HG03159 (cell line): ENCODE measurements at regions not wholly inside any gene's neighbourhood (a gene's known extent, or its start where the extent isn't known, plus 50 kb on each side); places are given as distances from the start of the nearest gene placed in this dataset.

Source experiments
- ATAC-seq: cut with Tn5 transposase; IDR thresholded peaks from one replicate; pipeline ENCODE4 v1.9.1; 2021; ENCODE audit warnings: mild to moderate bottlenecking, moderate library complexity; ENCODE audit not compliant: unreplicated experiment

DNA sequence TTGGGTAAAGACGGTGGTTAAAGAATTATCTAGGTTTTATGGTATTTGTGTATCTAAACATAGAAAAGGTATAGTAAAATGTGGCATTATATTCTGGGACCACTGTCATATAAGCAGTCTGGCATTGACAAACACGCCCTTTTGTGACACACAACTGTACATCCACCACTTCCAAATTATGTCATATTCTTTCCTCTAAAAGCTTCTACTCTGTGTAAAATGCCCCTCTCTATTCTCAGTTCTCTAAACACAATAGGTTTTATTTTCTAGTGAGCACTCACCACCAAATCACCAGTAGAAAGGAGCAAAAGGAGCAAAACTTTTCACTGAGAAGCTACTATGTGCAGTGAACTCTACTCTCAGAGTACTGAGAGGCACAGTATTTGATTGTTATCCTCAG is 88.1 kb upstream of the PIEZO2 start:
- no peak for ATAC-seq

DNA sequence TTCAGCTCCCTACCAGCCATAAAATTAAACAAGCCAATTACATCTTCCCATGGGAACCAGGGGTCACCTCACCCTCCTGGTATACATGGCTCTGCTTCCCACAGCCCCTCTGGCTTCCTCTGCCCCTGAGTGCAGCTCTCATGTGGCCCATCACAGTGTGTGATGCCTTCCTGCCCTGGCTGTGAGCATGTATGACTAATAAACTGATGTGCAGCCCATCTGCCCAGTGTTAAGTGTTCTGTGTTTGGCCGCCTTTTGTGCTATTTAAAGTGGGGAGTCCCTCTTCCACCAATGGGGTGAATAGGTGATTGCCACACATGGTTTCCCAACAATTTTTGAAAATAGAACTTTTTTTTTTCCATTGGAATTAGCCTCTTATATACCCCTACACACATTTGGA is 87.7 kb upstream of the PIEZO2 start:
- no peak for ATAC-seq

DNA sequence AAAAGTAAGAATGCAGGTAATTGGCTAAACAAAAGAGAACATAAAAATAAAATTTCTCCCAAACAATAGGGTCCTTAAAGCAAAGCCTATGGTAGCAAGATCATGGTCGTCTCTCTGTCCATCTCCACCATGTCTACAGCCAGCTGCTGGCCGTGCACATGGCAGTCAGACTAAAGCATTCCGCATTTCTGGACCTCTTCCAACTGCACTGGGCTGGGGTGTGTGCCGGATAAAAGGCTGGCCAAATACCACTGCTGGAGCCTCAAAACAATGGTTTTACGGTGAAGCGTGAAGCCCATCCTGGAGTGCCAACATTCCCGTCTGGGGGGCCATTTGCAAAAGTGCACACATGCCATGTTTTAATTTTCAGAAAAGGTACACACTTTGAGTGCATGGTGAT is 74.8 kb upstream of the PIEZO2 start:
- ATAC-seq: no peak

DNA sequence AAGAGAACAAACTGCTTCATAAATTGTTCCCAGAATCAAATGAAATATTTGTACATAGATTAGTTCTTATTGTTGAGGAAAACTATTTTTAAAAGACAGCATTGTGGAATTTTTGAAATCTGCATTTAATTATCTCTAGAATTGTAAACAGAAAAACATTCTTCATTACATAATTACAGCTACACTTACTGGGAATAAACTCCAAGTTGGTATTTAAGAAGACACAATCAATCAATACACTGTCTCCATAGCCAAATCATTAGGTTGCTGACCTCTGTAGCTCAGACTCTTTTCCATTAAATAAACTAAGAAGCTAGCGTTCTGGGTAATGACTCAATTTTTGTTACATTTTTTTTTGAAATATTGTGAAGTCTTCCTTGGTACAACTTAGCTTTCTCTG is 70.2 kb upstream of the PIEZO2 start:
- no peak for ATAC-seq

DNA sequence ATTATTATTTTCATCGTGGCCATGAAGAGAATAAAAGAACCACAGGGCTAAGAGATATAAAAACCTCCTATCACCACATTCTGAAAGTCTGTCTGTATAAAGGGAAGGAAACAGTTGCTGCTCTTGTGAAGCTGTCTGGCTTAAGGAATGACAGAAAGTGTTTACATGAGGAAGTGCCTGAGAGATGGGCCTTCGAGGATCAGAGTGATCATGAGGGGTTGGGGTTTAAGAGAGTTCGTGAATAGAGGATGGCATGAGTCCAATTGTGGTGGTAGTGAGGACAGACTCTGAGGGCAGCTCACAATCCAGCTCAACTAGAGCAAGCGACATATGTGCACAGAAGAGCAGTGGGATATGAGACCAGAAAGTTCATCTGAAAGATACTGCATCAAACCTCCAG is 65.8 kb upstream of the PIEZO2 start:
- no peak for ATAC-seq

DNA sequence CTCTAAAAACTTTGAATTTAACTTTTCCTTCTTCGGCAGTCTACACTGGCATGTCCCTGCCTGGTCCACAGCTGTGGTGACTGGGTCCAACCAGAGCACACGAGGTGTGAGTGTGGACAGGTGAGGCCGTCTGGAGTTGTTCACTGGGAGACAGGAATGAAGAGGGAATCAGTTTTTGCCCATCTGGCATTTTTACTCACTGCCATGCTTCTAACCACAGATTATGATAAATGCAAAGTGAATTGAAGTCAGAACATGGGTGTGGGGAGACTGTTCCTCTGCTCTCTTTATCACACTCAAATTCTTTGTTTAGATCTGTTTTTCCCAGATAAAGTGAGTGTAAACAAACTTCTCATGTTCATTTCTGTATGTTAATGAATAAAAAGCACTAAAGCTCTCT is 54.7 kb upstream of the PIEZO2 start:
- ATAC-seq: no peak

DNA sequence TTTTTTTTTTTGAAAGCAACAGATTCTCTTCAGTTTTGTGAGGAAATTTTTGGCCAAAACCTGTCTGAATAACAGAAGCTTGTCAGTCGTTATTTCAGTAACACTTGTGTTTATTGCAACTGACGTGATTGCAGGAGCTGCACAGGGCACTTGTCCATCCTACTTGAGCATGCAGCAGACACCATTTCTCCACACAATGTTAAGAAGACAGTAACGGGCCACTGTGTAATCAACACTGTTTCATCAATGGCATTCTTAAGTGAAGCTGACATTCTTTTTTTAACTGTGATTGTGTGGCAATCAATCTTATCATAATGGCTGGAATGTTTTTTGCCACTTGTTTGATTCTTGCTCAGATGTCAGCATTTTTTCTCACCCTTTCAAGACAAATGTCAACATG is 50.1 kb upstream of the PIEZO2 start:
- no peak for ATAC-seq
